ENCODE measurements at regions not wholly inside any gene's neighbourhood (a gene's known extent, or its start where the extent isn't known, plus 50 kb on each side); places are given as distances from the start of the nearest gene placed in this dataset.

DNA sequence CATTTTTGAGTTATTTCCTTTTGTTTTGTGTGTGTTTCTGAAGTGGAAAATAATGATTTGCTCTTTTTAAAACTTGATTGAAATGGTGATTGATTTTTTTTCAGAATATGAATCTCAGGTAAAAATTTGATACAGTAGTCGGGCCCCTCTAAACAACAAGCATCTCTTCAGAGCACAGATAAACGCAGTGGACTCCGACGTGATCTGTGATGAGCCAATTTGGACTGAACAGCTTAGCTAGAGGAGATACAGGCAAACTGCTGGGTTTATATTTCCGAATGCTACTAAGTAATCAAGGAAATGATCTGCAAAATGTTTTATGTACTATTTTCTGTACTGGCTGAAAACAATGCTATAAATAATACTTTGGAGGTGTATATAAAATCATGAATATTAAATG, 705.7 kb upstream of the RGS18 start:
- Histone ChIP-seq H3K9me3 (replicated peaks; ENCODE audit: control insufficient read depth, insufficient read depth, low read depth, low read length) (no peaks in the 10 kb centered on the region), H3K9ac (ENCODE audit: insufficient read depth in 1 of 2, low read depth in 2 of 2, low read length in 2 of 2) (no peak overlapping the region), H3K4me1 (replicated peaks in 1 of 2; ENCODE audit: control insufficient read depth in 2 of 2, insufficient read depth in 2 of 2, low read length in 2 of 2) (no peaks in the 10 kb centered on the region), H3K9me1 (ENCODE audit: control insufficient read depth, insufficient read depth, low read length) (no peaks in the 10 kb centered on the region), H2AFZ (ENCODE audit: low read depth, low read length) (peak overlapping the region; percentile 79), H3K27ac (ENCODE audit: extremely low read depth, low read depth, low read length) (no peak overlapping the region), H3K79me2 (ENCODE audit: control insufficient read depth, insufficient read depth, low read length) (no peaks in the 10 kb centered on the region), H3K4me2 (ENCODE audit: insufficient read depth, low read length) (no peak overlapping the region), H4K20me1 (replicated peaks; ENCODE audit: control insufficient read depth, insufficient read depth, low read length) (no peaks in the 10 kb centered on the region), H3K27me3 (ENCODE audit: control insufficient read depth in 2 of 2, insufficient read depth in 2 of 2, low read length in 2 of 2) (no peaks in the 10 kb centered on the region), H3K36me3 (ENCODE audit: control insufficient read depth, insufficient read depth, low read length) (no peaks in the 10 kb centered on the region), H3K4me3 (no peak overlapping the region)
- TF ChIP-seq ZNF12 (CRISPR knock-in tag; IDR thresholded peaks at IDR 0.05) (no peak), HNRNPLL (IDR thresholded peaks at IDR 0.05; ENCODE audit: low read depth, low read length, poor library complexity, severe bottlenecking) (no peak), ZNF121 (CRISPR knock-in tag; conservative IDR thresholded peaks at IDR 0.05) (no peak), PTBP1 (IDR thresholded peaks at IDR 0.05; ENCODE audit: low read depth, low read length) (no peak), CSDE1 (IDR thresholded peaks at IDR 0.05) (no peak), ZNF431 (CRISPR knock-in tag; IDR thresholded peaks at IDR 0.05) (no peak), ZNF311 (CRISPR knock-in tag; IDR thresholded peaks at IDR 0.05) (no peak), RFX1 (IDR thresholded peaks at IDR 0.05) (no peak), EP300 (IDR thresholded peaks at IDR 0.05; ENCODE audit: low read length) (no peak), ZNF584 (CRISPR knock-in tag; IDR thresholded peaks at IDR 0.05; ENCODE audit: low read depth) (no peak), ARNT (IDR thresholded peaks at IDR 0.05) (no peak), ZNF778 (CRISPR knock-in tag; IDR thresholded peaks at IDR 0.05) (no peak), BRD9 (IDR thresholded peaks at IDR 0.05; ENCODE audit: low read depth, partially characterized antibody) (no peak), ZNF76 (CRISPR knock-in tag; IDR thresholded peaks at IDR 0.05; ENCODE audit: borderline replicate concordance) (no peak), ZC3H4 (CRISPR knock-in tag; IDR thresholded peaks at IDR 0.05; ENCODE audit: borderline replicate concordance) (no peak), RFX5 (IDR thresholded peaks at IDR 0.05; ENCODE audit: low read depth, low read length) (no peak), POLR3A (IDR thresholded peaks at IDR 0.05; ENCODE audit: borderline replicate concordance, extremely low read depth, insufficient read depth, insufficient read length) (no peak), GATAD2B (IDR thresholded peaks at IDR 0.05; ENCODE audit: borderline replicate concordance) (no peak)
- TF ChIP-seq, protein P1, sequence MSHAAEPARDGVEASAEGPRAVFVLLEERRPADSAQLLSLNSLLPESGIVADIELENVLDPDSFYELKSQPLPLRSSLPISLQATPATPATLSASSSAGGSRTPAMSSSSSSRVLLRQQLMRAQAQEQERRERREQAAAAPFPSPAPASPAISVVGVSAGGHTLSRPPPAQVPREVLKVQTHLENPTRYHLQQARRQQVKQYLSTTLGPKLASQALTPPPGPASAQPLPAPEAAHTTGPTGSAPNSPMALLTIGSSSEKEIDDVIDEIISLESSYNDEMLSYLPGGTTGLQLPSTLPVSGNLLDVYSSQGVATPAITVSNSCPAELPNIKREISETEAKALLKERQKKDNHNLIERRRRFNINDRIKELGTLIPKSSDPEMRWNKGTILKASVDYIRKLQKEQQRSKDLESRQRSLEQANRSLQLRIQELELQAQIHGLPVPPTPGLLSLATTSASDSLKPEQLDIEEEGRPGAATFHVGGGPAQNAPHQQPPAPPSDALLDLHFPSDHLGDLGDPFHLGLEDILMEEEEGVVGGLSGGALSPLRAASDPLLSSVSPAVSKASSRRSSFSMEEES (CRISPR knock-in tag; IDR thresholded peaks at IDR 0.05), result no peak
- no peak for FAIRE-seq
- BruUV-seq (replicated peaks), result no TSS peak
- in situ Hi-C loops (cut with MboI) (no loop called here), intact Hi-C loops (cut with micrococcal nuclease) (no loop called here)
- WGBS (ENCODE audit: insufficient coverage, low coverage, missing lambda C conversion rate), result 4% methylated on average over 5 of the region's 5 CpGs
- peak; percentile 61 for ATAC-seq
- ChIA-PET CTCF (ENCODE audit: low intra/inter-chr PET ratio) (no interaction called here), POLR2A (no interaction called here)
- no peak for DNase-seq (ENCODE audit: extremely low read depth in 1 of 4, low spot score in 3 of 4)
